SU-DHL-6 (cell line): ENCODE measurements at regions not wholly inside any gene's neighbourhood (a gene's known extent, or its start where the extent isn't known, plus 50 kb on each side); places are given as distances from the start of the nearest gene placed in this dataset.

ENCODE experiments used
- H2AFZ ChIP-seq: fragments of 200-600 bp; sonication (generic); 2 replicates; pipeline ENCODE4 v1.6.1; 2014; ENCODE audit warnings: low read depth, mild to moderate bottlenecking, moderate library complexity, mixed read lengths, antibody characterized with exemption, low read length; ENCODE audit not compliant: severe bottlenecking
- H3F3A ChIP-seq: fragments of 200-600 bp; shearing (Covaris generic); 2 replicates; pipeline ENCODE4 v1.6.0; 2016; ENCODE audit warnings: antibody characterized with exemption, mild to moderate bottlenecking; ENCODE audit not compliant: insufficient read depth
- H3K27ac ChIP-seq: fragments of 200-600 bp; sonication (generic); 2 replicates; pipeline ENCODE4 v1.5.1; 2016; ENCODE audit warnings: low read depth, mild to moderate bottlenecking, low read length, moderate library complexity, mixed read lengths
- H3K27me3 ChIP-seq: fragments of 200-600 bp; sonication (generic), shearing (Covaris generic); 2 replicates; pipeline ENCODE4 v1.6.0; 2014; ENCODE audit warnings: mild to moderate bottlenecking, low read length
- H3K36me3 ChIP-seq: fragments of 200-600 bp; sonication (generic); 2 replicates; pipeline ENCODE4 v1.6.1; 2014; ENCODE audit warnings: mild to moderate bottlenecking, low read length, mixed read lengths
- H3K4me2 ChIP-seq: fragments of 300-600, 200-600 bp; shearing (Covaris generic), sonication (generic); 2 replicates; pipeline ENCODE4 v1.6.0; 2014; ENCODE audit warnings: low read length, low read depth, mild to moderate bottlenecking; ENCODE audit not compliant: poor library complexity, severe bottlenecking
- H3K4me3 ChIP-seq: fragments of 200-600 bp; sonication (generic); 2 replicates; pipeline ENCODE4 v1.5.1; 2014; ENCODE audit warnings: antibody characterized with exemption, low read length, mild to moderate bottlenecking, mixed read lengths; ENCODE audit not compliant: insufficient read depth, poor library complexity, severe bottlenecking
- H3K79me2 ChIP-seq: fragments of 200-600 bp; sonication (generic); 2 replicates; pipeline ENCODE4 v1.6.1; 2014; ENCODE audit warnings: mild to moderate bottlenecking, low read length, moderate library complexity; ENCODE audit not compliant: insufficient read depth
- H3K9ac ChIP-seq: fragments of 200-600 bp; sonication (generic); 2 replicates; pipeline ENCODE4 v1.7.0; 2014; ENCODE audit warnings: mild to moderate bottlenecking, low read length
- H3K9me2 ChIP-seq: fragments of 200-600 bp; sonication (generic); replicated peaks from 2 replicates; pipeline ENCODE4 v1.6.1; 2014; ENCODE audit warnings: low read length; ENCODE audit not compliant: insufficient read depth
- H3K9me3 ChIP-seq: fragments of 200-600 bp; sonication (generic); 2 replicates; pipeline ENCODE4 v1.6.1; 2014; ENCODE audit warnings: low read length, mixed read lengths; ENCODE audit not compliant: insufficient read depth
- H4K20me1 ChIP-seq: fragments of 200-600 bp; sonication (generic); 2 replicates; pipeline ENCODE4 v1.6.1; 2014; ENCODE audit warnings: low read depth, mild to moderate bottlenecking, antibody characterized with exemption, low read length, moderate library complexity, mixed read lengths
- CTCF ChIP-seq: fragments of 200-600 bp; sonication (generic); IDR thresholded peaks from one replicate; pipeline ENCODE4 v1.5.1; 2017; ENCODE audit warnings: antibody characterized with exemption, mild to moderate bottlenecking, low read length, moderate library complexity; ENCODE audit not compliant: insufficient read depth, poor library complexity, severe bottlenecking
- EZH2phosphoT487 ChIP-seq: fragments of 200-600 bp; sonication (generic), shearing (Covaris generic); conservative IDR thresholded peaks from 2 replicates; pipeline ENCODE4 v1.6.1; 2018; ENCODE audit warnings: mild to moderate bottlenecking, antibody characterized with exemption, low read length, moderate library complexity, mixed read lengths

- Histone ChIP-seq H3K9me3 (peaks cover 5% of the 10 kb centered on the region; the same call in 1 of the 2 replicates), H3K4me3 (no peak overlapping the region), H3F3A (peaks cover 12% of the 10 kb centered on the region), H2AFZ (no peak overlapping the region), H3K4me2 (no peak overlapping the region), H3K79me2 (no peaks in the 10 kb centered on the region), H3K27me3 (no peaks in the 10 kb centered on the region), H3K9me2 (no peaks in the 10 kb centered on the region), H3K9ac (no peak overlapping the region), H3K27ac (no peak overlapping the region; the same call in 1 of the 2 replicates), H3K36me3 (0 out of 2 replicates have a peak, but pooled peaks cover 3% of the 10 kb centered on the region), H4K20me1 (no peaks in the 10 kb centered on the region)
- TF ChIP-seq EZH2phosphoT487 (no peak), CTCF (no peak)
Measured at GRCh38 chr1:87866416-87866815, 537.7 kb downstream of the LMO4 start.

- Histone ChIP-seq H3K27ac (no peak overlapping the region), H3K79me2 (no peaks in the 10 kb centered on the region), H3K27me3 (no peaks in the 10 kb centered on the region), H3F3A (peaks cover 24% of the 10 kb centered on the region), H3K9ac (no peak overlapping the region), H2AFZ (no peak overlapping the region), H3K36me3 (0 out of 2 replicates have a peak, but pooled peaks cover 3% of the 10 kb centered on the region), H3K9me3 (peaks cover 5% of the 10 kb centered on the region; the same call in 1 of the 2 replicates), H3K9me2 (no peaks in the 10 kb centered on the region), H4K20me1 (no peaks in the 10 kb centered on the region), H3K4me3 (no peak overlapping the region), H3K4me2 (no peak overlapping the region)
- no peak for TF ChIP-seq CTCF
- TF ChIP-seq EZH2phosphoT487, result no peak
Measured at GRCh38 chr1:87867626-87868025, 538.9 kb downstream of the LMO4 start.

GRCh38 chr1:87869567-87869966 is 540.9 kb downstream of the LMO4 start:
- Histone ChIP-seq H3K36me3 (0 out of 2 replicates have a peak, but pooled peaks cover 3% of the 10 kb centered on the region), H3K27me3 (no peaks in the 10 kb centered on the region), H3K4me3 (no peak overlapping the region), H2AFZ (peak overlapping the region; percentile 21), H3K9me2 (no peaks in the 10 kb centered on the region), H4K20me1 (no peaks in the 10 kb centered on the region), H3F3A (peaks cover 40% of the 10 kb centered on the region), H3K27ac (peak overlapping the region; percentile 38; the same call in 1 of the 2 replicates), H3K4me2 (no peak overlapping the region), H3K9ac (no peak overlapping the region), H3K9me3 (peaks cover 5% of the 10 kb centered on the region; the same call in 1 of the 2 replicates), H3K79me2 (no peaks in the 10 kb centered on the region)
- TF ChIP-seq EZH2phosphoT487 (no peak), CTCF (no peak)
